ENCODE measurements at regions not wholly inside any gene's neighbourhood (a gene's known extent, or its start where the extent isn't known, plus 50 kb on each side); places are given as distances from the start of the nearest gene placed in this dataset.
"Not testable (repeated sequence)": the region's sequence is repeated elsewhere in the genome, so short reads cannot be mapped to it uniquely, and the experiment has no call there.

DNA sequence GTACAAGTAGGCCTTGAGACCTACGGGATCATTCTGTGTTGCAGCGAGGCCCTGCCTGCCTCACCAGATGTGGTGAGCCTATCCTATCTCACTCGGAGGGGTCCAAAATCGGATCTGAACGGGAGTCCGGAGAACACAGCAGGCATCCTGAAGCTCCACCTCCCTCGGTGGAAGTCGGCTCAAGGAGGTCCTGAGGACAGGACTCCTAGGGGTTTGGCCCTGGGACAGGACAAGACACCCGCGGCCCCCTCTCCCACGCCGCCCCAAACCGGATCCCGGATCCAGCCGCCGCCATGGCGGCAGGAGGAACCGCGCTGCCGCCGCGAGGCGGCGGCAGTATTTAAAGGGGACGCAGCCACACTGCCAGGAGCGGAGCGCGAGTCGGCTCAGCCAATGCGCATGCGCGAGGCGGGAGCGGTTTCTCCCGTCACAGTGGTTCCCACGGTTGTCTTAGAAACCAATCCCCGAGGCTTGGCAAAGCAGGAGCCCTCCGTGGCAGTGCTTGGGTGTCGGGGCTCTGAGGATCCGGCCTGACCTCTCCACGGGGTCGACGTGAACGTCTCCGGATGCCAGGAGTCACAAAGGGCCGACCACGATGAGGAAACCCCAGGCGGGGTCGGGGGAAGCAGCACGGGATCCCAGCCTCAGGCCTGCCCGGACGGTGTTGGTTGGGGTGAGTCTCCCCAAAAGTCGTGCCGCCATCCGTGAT, 454.6 kb upstream of the ZNG1F start:
- H3K9me3 ChIP-seq; H3K4me1 ChIP-seq; H3K36me3 ChIP-seq; intact Hi-C loops (cut with DNase I); H3K27me3 ChIP-seq: not testable (repeated sequence)
- DNase-seq (ENCODE audit: low spot score in 2 of 2): peak in 1 of 2 donors; percentile 74
- Histone ChIP-seq H3K4me3 (peak overlapping the region; percentile 44 to 63), H3K27ac (peak overlapping the region; percentile 45 to 63)
- TF ChIP-seq, protein P1, sequence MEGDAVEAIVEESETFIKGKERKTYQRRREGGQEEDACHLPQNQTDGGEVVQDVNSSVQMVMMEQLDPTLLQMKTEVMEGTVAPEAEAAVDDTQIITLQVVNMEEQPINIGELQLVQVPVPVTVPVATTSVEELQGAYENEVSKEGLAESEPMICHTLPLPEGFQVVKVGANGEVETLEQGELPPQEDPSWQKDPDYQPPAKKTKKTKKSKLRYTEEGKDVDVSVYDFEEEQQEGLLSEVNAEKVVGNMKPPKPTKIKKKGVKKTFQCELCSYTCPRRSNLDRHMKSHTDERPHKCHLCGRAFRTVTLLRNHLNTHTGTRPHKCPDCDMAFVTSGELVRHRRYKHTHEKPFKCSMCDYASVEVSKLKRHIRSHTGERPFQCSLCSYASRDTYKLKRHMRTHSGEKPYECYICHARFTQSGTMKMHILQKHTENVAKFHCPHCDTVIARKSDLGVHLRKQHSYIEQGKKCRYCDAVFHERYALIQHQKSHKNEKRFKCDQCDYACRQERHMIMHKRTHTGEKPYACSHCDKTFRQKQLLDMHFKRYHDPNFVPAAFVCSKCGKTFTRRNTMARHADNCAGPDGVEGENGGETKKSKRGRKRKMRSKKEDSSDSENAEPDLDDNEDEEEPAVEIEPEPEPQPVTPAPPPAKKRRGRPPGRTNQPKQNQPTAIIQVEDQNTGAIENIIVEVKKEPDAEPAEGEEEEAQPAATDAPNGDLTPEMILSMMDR (IDR thresholded peaks at IDR 0.05): peak in 2 of 3 experiments; percentile 19 to 34

DNA sequence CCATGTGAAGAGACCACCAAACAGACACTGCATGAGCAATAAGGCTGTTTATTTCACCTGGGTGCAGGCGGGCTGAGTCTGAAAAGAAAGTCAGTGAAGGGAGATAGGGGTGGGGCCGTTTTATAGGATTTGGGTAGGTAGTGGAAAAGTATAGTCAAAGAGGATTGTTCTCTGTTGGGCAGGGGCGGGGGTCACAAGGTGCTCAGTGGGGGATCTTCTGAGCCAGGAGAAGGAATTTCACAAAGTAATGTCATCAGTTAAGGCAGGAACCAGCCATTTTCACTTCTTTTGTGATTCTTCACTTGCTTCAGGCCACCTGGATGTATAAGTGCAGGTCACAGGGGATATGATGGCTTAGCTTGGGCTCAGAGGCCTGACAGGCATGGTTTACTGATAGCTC, 444.6 kb upstream of the ZNG1F start:
- H3K9me3 ChIP-seq; intact Hi-C loops (cut with DNase I); DNase-seq (ENCODE audit: low spot score in 2 of 2); H3K4me3 ChIP-seq; H3K27ac ChIP-seq; H3K36me3 ChIP-seq; H3K4me1 ChIP-seq; H3K27me3 ChIP-seq: not testable (repeated sequence)

DNA sequence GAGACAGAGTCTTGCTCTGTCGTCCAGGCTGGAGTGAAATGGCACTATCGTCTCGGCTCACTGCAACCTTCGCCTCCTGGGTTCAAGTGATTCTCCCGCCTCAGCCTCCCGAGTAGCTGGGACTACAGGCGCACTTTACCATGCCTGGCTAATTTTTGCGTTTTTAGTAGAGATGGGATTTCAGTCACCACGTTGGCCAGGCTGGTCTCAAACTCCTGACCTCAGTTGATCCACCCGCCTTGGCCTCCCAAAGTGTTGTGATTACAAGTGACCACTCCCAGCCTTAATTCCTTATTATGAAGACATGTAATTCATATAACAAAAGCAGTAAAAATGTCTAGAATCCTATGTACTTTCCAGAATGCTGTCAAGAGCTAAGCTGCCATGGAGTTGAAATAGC, 434.5 kb upstream of the ZNG1F start:
- intact Hi-C loops (cut with DNase I); H3K27ac ChIP-seq; H3K36me3 ChIP-seq; DNase-seq (ENCODE audit: low spot score in 2 of 2); H3K9me3 ChIP-seq; H3K4me3 ChIP-seq; H3K4me1 ChIP-seq; H3K27me3 ChIP-seq: not testable (repeated sequence)

DNA sequence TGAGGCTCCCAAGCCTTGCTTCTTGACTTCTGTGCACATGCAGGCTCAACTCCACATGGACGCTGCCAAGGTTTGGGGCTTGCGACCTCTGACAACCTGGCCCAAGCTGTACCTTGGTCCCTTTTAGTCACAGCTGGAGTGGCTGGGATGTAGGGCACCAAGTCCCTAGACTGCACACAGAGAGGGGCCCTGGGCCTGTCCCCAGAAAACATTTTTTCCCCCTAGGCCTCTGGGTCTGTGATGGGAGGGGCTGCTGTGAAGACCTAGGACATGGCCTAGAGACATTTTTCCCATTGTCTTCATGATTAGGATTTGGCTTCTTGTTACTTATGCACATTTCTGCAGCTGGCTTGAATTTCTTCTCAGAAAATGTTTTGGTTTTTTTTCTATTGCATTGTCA, 430.1 kb upstream of the ZNG1F start:
- DNase-seq (ENCODE audit: low spot score in 2 of 2); H3K4me1 ChIP-seq; H3K27me3 ChIP-seq; H3K9me3 ChIP-seq; H3K4me3 ChIP-seq; H3K27ac ChIP-seq; H3K36me3 ChIP-seq; intact Hi-C loops (cut with DNase I): not testable (repeated sequence)

DNA sequence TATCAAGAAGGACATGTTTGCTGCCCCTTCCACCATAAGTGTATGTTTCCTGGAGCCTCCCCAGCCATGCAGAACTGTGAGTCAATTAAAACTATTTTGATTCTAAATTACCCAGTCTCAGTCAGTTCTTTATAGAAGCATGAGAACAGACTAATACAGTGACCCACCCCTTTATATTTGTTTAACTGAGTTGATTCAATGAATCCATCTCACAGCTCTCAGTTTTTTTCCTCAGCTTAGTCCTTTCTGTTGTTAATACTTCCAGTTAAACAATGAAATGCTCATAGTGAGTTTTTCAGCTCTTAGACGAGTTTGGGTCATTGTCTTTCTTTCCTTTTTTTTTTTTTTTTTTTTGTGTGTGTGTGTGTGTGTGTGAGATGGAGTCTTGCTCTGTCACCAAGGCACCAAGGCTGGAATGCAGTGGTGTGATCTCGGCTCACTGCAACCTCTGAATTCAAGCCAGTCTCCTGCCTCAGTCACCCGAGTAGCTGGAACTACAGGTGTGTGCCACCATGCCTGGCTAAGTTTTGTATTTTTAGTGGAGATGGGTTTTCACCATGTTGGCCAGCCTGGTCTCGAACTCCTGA, 417.9 kb upstream of the ZNG1F start:
- H3K4me3 ChIP-seq; intact Hi-C loops (cut with DNase I); DNase-seq (ENCODE audit: low spot score in 2 of 2); H3K4me1 ChIP-seq; H3K36me3 ChIP-seq; H3K9me3 ChIP-seq; H3K27me3 ChIP-seq; H3K27ac ChIP-seq: not testable (repeated sequence)

DNA sequence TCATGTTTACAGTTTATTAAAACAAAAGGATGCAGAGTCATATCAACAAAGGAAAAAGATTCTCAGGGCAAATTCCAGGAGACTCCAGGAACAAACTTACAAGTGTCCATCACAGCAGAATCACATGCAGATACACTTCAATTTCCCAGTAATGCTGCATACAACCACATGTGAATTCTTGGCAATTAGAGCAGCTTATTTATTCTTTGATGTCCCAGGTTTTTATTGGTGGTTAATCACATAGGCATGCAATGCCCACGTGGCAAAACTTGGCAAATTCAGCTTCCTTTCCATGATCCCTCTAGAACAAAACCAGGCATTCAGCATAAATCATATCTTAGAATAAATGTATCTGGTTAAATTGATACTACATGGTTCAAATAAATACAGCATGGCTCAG, 376.5 kb upstream of the ZNG1F start:
- H3K36me3 ChIP-seq; DNase-seq (ENCODE audit: low spot score in 2 of 2); H3K4me1 ChIP-seq; intact Hi-C loops (cut with DNase I); H3K27me3 ChIP-seq; H3K4me3 ChIP-seq; H3K27ac ChIP-seq; H3K9me3 ChIP-seq: not testable (repeated sequence)
